ENCODE measurements at regions not wholly inside any gene's neighbourhood (a gene's known extent, or its start where the extent isn't known, plus 50 kb on each side); places are given as distances from the start of the nearest gene placed in this dataset.

- 64% methylated on average over 5 of the region's 8 CpGs for WGBS (ENCODE audit: insufficient coverage, low coverage, low lambda C conversion rate, missing lambda C conversion rate)
Observed at GRCh38 chr16:73629011-73629410, 581.1 kb upstream of the ZFHX3 start.

GRCh38 chr16:73617738-73618137, 569.8 kb upstream of the ZFHX3 start:
- WGBS (ENCODE audit: insufficient coverage, low coverage, low lambda C conversion rate, missing lambda C conversion rate) = 83% methylated on average over 4 of the region's 4 CpGs
- Histone ChIP-seq H3K27ac (no peak overlapping the region), H3K36me3 (no peaks in the 10 kb centered on the region), H3K4me3 (no peak overlapping the region), H3K4me1 (no peaks in the 10 kb centered on the region), H3K9me3 (no peaks in the 10 kb centered on the region), H3K27me3 (no peaks in the 10 kb centered on the region)
- intact Hi-C loops (cut with DNase I) = no loop called here
- TF ChIP-seq CTCF (IDR thresholded peaks at IDR 0.05) (no peak), POLR2A (IDR thresholded peaks at IDR 0.05) (no peak)
- ATAC-seq (no peak), DNase-seq (no peak)

More at GRCh38 chr16:73629011-73629410, 581.1 kb upstream of the ZFHX3 start:
- Histone ChIP-seq H3K27ac (no peak overlapping the region), H3K4me3 (no peak overlapping the region), H3K4me1 (no peaks in the 10 kb centered on the region), H3K9me3 (no peaks in the 10 kb centered on the region), H3K27me3 (no peaks in the 10 kb centered on the region), H3K36me3 (no peaks in the 10 kb centered on the region)
- ATAC-seq (no peak), DNase-seq (no peak)
- intact Hi-C loops (cut with DNase I) = no loop called here
- no peak for TF ChIP-seq CTCF (IDR thresholded peaks at IDR 0.05)
- TF ChIP-seq POLR2A (IDR thresholded peaks at IDR 0.05) = no peak

GRCh38 chr16:73616770-73617169, 568.8 kb upstream of the ZFHX3 start:
- WGBS (ENCODE audit: insufficient coverage, low coverage, low lambda C conversion rate, missing lambda C conversion rate) = 50% methylated on average over 6 of the region's 6 CpGs

GRCh38 chr16:73616166-73616753, 568.3 kb upstream of the ZFHX3 start:
- Histone ChIP-seq H3K27ac (no peak overlapping the region), H3K9me3 (no peaks in the 10 kb centered on the region), H3K27me3 (no peaks in the 10 kb centered on the region), H3K4me3 (no peak overlapping the region), H3K36me3 (no peaks in the 10 kb centered on the region), H3K4me1 (no peaks in the 10 kb centered on the region)
- ATAC-seq (no peak), DNase-seq (no peak)
- WGBS (ENCODE audit: insufficient coverage, low coverage, low lambda C conversion rate, missing lambda C conversion rate) = 58% methylated on average over 5 of the region's 5 CpGs
- intact Hi-C loops (cut with DNase I) = no loop called here
- no peak for TF ChIP-seq POLR2A (IDR thresholded peaks at IDR 0.05)
- no peak for TF ChIP-seq CTCF (IDR thresholded peaks at IDR 0.05)

More at GRCh38 chr16:73616770-73617169, 568.8 kb upstream of the ZFHX3 start:
- H3K9me3 ChIP-seq = no peaks in the 10 kb centered on the region
- no peaks in the 10 kb centered on the region for H3K4me1 ChIP-seq
- ATAC-seq (no peak), DNase-seq (no peak)
- intact Hi-C loops (cut with DNase I) = no loop called here
- TF ChIP-seq CTCF (IDR thresholded peaks at IDR 0.05) = no peak
- no peak for TF ChIP-seq POLR2A (IDR thresholded peaks at IDR 0.05)
- no peaks in the 10 kb centered on the region for H3K27me3 ChIP-seq
- H3K4me3 ChIP-seq = no peak overlapping the region
- no peak overlapping the region for H3K27ac ChIP-seq
- H3K36me3 ChIP-seq = no peaks in the 10 kb centered on the region

All from right lobe of liver (tissue), 6 donors.